ENCODE measurements at regions not wholly inside any gene's neighbourhood (a gene's known extent, or its start where the extent isn't known, plus 50 kb on each side); places are given as distances from the start of the nearest gene placed in this dataset.

DNA sequence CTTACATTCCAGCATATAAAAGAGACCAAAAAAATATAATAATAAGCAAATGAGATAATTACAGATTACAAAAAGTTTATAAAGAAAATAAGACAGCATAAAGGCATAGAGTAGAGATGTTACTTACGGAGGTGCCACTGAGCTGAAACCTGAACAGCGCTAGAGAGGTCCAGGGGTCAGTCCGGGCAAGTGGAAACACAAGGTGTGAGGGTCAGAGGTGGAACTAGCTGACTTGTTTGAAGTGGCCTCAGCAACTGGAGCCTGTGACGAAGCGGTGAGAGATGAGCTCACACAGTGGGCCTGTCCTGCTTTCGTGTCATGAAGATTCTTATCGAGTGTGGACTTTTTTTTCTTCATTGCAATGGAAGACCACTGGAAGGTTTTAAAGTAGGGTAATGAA lies 288.3 kb upstream of the TANK start:
- DNase-seq (ENCODE audit: low read depth in 2 of 2): no peak

GRCh38 chr2:160876029-160876428 lies 284.2 kb upstream of the TANK start:
- no peak for DNase-seq (ENCODE audit: low read depth in 2 of 2)

DNA sequence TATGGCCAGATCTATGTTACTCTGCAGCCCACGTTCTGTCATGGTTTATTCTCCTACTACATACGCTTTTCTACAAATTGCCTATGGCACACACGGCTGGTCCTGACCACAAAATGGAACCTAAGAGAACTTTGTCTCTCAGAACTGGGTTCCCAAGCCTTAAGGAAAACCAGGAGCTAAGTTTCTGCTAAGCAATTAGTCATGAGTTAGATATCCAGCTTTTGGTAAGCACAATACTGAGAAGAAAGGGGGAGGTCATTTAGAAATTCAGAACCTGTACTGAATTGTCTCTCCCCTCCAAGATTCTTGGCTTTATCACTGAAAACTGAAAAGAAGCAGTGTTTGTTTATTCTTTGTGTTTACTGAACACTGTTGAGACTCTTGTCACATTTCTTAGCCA lies 283.5 kb upstream of the TANK start:
- no peak for DNase-seq (ENCODE audit: low read depth in 2 of 2)

- no peak for DNase-seq (ENCODE audit: low read depth in 2 of 2)
Observed at GRCh38 chr2:160878618-160879017, 281.6 kb upstream of the TANK start.

- DNase-seq (ENCODE audit: low read depth in 2 of 2): no peak
Observed at GRCh38 chr2:160882906-160883305, 277.3 kb upstream of the TANK start.

GRCh38 chr2:160884056-160884455 lies 276.2 kb upstream of the TANK start:
- no peak for DNase-seq (ENCODE audit: low read depth in 2 of 2)

GRCh38 chr2:160889439-160890170 lies 270.6 kb upstream of the TANK start:
- DNase-seq (ENCODE audit: low read depth in 2 of 2): no peak

- no peak for DNase-seq (ENCODE audit: low read depth in 2 of 2)
Observed at GRCh38 chr2:160890667-160891352, 269.4 kb upstream of the TANK start.

DNA sequence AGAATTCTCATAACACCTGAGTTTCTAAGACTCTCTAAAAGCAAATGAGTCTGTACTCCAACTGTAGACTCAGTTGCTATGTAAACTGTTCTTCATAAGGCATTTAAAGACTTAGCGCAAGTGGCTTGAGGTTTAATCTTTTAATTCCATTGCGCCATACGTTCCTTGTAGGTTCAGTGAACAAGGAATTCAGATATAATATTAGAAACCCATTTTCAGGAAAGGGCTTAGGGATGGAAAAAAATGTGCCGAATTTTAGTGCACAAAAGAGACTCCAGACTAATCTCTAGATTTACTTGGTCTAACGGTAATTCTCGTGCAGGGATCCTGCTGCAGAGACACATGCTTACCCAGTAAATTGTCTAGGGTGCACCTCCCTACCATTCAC lies 268.9 kb upstream of the TANK start:
- no peak for DNase-seq (ENCODE audit: low read depth in 2 of 2)

DNA sequence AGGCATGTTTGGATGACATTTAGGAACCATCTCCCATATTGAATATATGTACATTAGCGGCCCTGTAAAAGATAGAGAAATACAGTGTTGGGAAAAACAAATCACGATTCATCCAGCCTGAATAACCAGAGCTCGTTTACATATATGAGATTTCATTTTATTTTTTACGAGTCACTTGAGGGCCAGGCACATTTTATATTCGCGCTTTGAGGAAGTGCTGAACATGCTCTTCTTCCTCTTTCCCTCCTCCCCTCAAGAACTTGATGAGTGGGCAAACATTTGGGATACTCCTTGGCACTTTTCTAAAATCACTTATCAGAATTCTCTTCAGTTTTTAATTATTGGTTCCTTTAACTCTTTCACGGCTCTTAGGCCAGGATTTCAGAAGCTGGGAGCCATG lies 268.0 kb upstream of the TANK start:
- no peak for DNase-seq (ENCODE audit: low read depth in 2 of 2)

DNA sequence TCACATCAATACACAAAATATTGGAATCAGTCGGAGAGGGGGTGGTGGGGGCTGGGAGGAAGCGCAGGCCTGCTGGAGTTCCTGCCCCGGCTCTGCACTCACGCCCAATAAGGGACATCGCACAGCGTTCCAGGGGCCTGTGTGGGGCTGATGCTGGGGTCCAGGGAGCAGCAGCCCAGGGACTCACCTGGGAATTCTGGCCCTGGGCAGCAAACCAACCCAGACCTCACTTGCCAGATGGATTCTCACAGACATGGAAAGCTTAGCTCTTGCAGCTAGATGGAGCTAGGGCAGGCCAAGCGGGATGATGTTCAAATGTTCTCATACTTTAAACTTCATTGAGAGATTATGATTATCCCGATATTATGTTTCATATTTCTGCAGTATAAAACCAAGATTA lies 266.6 kb upstream of the TANK start:
- DNase-seq (ENCODE audit: low read depth in 2 of 2): no peak

DNA sequence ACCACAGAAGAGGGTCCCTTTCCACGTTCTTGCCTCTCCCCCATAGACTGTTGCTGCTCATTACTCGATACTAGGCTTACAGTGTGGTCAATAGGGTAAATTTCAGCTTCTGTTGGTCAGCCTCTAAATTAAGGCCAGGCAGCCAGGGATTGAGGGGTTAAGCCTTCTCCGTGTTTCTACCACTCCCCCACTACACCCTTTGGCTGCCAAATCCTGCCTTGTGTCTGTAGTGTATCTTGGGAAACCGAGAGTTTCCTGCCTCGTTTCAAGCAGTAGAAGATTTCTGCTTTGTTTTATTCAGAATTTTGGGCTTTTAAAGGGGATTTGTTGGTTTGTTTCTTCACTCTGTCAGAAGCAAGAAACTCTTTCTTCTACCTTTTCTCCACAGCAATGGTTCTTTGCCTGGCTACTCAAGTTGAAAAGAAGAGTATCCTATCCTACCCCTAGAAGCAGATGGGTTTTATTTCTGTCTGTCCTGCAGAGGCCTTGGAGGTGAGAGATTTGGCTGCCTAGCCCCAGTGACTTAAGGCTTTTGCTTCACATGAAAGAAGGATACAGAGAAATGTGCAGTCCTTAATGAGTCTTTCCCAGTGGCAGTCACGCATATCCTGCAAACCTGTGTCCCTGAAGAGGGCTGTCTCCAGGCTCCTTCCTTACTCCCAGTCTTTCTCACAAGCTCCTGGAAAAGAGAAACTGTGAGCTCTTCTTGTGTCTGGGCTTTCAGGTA lies 261.5 kb upstream of the TANK start:
- DNase-seq (ENCODE audit: low read depth in 2 of 2): no peak

GRCh38 chr2:160901613-160902012 lies 258.6 kb upstream of the TANK start:
- no peak for DNase-seq (ENCODE audit: low read depth in 2 of 2)

DNA sequence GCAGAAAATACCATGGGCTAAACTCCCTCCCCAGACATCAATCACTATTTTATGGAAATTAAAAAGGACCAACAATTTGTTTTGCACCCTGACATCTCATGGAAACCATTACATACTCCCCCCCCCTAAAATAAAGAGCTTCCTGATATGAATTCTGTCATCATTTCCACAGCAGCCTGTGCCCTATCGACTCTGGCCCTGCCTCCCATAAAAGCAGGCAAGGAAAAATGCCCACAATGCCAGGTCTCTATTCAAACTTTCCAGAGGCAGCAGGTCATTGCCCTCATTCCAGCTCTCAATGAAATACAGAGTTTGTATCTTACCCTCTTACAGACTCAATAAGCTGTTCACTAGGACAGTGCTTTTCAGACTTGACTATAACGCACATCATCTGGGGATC lies 254.4 kb upstream of the TANK start:
- no peak for DNase-seq (ENCODE audit: low read depth in 2 of 2)

DNA sequence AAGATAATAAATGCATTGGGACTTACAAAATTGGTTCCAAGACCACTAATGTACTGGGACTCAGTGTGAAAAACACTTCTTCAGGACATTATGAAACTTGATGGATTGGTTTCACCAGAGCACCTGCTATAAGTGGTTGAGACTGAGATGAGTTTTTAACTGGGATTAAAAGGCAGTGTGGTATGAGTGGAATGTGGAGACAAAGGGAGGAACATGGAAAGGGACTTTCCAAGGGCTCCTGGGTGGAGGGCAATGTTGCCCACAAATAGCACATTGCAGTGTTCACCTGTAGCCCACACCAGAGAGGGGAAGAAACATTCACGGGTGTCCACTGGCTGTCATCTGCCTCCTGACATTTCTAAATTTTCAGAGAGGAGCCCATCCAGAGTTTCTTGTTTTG lies 253.3 kb upstream of the TANK start:
- DNase-seq (ENCODE audit: low read depth in 2 of 2): no peak

- DNase-seq (ENCODE audit: low read depth in 2 of 2): no peak
Observed at GRCh38 chr2:160907738-160908137, 252.5 kb upstream of the TANK start.

GRCh38 chr2:160908157-160908556 lies 252.1 kb upstream of the TANK start:
- DNase-seq (ENCODE audit: low read depth in 2 of 2): no peak

- DNase-seq (ENCODE audit: low read depth in 2 of 2): no peak
Observed at GRCh38 chr2:160909781-160910242, 250.4 kb upstream of the TANK start.

DNA sequence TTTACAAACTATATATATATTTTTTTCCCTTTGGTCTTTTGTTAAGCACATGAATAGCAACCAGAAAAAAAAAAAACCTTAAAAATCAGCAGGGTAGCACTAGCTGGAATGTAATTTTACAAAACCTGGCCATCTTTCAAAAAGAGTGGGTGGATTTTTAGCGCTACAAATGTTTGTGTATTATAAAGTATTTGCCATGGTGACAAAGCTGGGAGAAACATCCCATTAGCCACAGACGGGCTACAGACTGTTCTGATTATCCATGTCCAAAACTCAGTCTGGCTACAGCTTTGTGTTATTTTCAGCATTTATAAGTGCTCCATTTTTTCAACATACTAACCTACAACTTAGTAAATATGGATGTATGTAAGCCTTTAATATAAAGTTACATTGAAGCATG lies 249.5 kb upstream of the TANK start:
- DNase-seq (ENCODE audit: low read depth in 2 of 2): no peak

DNA sequence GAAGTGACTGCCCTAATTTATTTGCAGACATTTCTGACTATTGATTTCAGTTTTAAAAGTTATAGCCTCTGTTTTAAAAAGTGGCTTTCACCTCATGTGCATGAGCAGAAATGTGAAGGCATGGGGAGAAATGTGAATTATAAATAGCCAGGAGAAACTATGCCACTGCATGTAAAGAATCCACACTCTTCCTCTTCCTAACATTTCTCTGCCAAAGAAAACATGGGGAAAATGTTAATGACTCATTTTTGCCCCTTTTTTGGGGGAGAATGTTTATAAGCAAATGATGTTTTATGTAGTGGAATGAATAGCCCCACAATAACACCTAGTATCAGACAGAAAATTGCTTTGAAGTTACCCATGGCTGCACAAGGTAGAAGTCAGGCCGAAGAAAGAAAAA lies 249.0 kb upstream of the TANK start:
- no peak for DNase-seq (ENCODE audit: low read depth in 2 of 2)

DNA sequence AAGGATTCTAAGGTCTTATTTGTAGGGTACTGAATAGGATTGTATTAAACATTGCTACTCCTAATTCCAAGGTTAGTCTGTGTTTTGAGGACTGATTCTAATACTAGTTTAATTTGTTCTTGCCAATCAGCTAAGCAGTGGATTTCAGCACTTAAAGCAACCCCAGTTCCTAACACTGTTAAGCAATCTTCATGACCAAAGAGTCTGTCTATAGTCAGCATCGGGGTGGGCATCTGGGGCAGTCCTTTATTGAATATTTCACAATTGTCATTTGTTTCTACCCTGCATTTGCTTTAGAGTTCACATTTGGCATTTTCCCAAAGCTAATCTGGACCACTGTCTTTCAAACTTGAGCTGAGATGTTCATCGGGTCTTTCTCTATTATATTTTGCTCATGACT lies 248.0 kb upstream of the TANK start:
- no peak for DNase-seq (ENCODE audit: low read depth in 2 of 2)

GRCh38 chr2:160913323-160913722 lies 246.9 kb upstream of the TANK start:
- DNase-seq (ENCODE audit: low read depth in 2 of 2): no peak

DNA sequence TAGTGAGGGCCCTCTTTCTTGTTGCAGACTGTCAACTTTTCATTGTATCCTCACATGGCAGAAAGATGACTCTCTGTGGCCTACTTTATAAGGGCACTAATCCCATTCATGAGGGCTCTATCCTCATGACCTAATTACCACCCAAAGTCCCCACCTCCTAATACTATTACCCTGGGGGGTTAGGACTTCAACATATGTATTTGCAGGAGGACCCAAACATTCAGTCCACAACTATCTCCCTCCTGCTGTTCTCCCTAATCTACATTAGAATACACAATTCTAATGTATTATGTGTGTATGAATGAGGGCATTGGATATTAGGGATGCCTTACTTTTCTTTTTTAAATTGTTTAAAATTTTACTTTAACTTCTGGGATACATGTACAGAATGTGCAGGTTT lies 246.0 kb upstream of the TANK start:
- no peak for DNase-seq (ENCODE audit: low read depth in 2 of 2)

Data from activated CD4-positive, alpha-beta T cell treated with anti-CD3 and anti-CD28 coated beads for 24 hours (primary cell).